ENCODE measurements at regions not wholly inside any gene's neighbourhood (a gene's known extent, or its start where the extent isn't known, plus 50 kb on each side); places are given as distances from the start of the nearest gene placed in this dataset.
"Not testable (repeated sequence)": the region's sequence is repeated elsewhere in the genome, so short reads cannot be mapped to it uniquely, and the experiment has no call there.

DNA sequence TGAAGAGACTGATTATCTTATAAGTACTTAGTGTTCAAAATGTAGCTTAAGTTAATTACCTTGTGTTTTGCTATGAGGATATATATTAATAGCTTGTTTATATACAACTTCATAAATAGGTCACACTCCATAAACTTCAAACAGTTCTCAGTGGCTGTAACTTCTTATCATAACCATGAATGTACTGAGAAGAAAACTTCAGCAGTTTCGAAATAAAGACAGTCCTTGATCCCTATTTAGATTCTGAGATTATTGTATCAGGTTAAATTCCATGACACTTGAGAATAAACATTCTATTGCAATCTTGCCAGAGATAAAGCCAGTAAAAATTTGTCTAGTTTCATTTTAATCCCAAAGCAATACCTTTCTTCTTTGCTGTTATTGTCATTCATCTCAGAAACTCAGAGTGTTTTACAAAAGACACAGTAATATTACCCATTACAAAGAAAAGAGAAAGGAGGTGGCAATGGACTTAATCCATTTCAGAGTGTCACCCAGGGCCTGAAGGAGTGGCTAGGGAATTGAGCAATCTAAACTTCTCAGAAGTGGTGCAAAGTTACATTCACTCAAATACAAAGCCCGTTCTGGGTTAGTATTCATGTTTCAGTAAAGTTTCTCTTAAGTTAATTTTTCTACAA is 403.6 kb downstream of the SEMA3D start:
- DNase-seq (no peak), ATAC-seq (ENCODE audit: poor library complexity) (no peak)
- intact Hi-C loops (cut with DNase I) = no loop called here

DNA sequence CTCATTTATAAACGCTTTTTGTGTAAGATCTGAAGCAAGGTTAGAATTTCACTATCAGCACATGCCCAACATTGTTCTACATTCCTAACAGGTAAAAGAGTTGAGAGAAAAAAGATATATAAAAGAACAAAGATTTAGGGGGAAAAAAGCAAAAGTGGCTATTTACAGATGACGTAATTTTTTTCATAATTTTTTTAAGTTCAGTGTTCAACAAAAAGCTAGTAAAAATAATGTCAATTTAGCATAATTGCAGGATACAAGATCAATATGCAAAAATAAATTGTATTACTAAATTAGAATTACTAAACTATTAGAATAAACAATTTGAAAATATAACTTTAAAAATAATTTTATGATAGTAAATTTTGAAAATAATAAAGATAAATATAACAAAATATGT is 405.0 kb downstream of the SEMA3D start:
- DNase-seq (no peak), ATAC-seq (ENCODE audit: poor library complexity) (no peak)
- intact Hi-C loops (cut with DNase I) = no loop called here

DNA sequence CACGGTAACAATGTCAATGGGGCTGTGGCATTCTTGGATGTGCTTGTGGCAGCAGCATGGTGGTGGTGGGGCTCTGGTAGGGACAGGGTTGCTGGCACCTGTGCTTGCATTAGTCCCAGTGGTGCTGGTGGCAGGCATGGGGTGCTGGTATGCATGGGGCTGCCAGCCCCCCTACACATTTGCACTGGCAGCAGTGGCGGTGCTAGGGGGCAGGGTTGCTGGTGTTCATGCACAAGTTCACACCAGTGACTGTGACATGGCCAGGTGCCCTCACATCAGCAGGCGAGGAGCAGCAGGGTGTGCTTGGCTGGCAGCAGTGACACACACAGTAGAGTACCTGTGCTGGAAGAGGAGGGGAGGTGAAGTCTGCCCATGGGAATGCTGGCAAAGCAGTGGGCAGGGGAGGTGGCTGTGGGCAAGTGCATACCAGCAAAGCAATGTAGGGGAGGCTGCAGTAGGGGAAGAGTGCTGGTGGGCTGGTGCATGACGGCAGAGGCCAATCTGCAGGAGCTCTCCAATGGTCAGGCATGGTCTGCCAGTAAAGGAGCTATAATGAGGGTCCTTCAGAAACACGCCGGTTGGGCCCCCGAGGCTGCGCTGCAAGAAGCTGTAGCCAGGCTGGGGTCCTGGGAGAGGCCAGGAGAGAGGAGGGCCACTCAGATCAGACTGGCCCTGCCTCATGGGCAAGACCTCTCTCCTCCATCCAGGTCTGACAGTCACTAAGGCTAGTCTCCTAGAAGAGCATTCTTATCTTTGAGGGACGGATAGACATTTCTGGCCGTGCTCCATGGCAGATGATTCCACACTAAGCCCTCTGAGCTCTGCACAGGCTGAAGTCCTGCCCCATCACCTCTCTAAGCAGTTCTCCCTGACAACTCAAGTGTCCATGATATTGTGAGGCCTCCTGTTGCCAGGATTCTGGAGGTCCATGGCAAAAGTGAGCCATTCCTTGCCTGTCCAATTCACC is 406.4 kb downstream of the SEMA3D start:
- ATAC-seq (ENCODE audit: poor library complexity) (no peak), DNase-seq (no peak)
- intact Hi-C loops (cut with DNase I) = no loop called here

DNA sequence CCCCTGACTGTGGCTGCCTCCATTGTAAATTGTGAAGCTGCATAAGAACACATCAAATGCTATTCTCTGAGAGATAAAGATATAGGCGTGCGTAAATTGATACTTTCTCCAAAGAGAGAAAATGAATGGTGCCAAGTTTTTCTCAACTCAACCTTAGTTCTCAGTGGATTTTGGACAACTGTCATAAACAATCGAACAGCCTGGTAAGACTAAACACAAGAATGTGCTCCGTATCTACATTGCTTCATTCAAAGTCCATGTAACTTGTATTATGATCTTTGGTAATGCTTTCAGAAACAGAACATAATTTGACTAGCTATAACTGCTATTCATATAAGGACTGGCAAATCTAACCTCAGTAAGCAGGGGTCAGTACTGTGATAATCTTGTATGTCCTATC is 429.1 kb downstream of the SEMA3D start:
- ATAC-seq (ENCODE audit: poor library complexity) (no peak), DNase-seq (no peak)
- intact Hi-C loops (cut with DNase I) = no loop called here

DNA sequence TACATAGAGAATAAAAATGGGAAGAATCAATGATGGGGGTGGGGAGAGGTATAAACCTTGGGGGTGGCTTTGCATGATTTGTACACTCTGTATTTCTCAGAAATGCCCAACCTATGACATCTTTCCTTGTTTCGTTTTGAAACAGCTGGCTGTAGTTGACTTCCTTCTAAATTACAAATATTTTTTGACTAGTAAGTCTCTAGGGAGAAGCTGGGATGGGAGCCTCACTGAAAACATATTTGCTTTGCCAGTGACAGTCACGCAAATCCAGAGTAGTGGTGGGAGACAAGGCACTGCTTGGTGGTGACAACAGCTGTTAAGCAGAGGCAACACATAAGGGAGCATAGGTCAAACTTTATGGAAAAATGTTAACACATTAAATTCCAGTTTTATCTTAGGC is 440.5 kb downstream of the SEMA3D start:
- no peak for DNase-seq
- intact Hi-C loops (cut with DNase I) = no loop called here
- ATAC-seq (ENCODE audit: poor library complexity) = peak; percentile 61

DNA sequence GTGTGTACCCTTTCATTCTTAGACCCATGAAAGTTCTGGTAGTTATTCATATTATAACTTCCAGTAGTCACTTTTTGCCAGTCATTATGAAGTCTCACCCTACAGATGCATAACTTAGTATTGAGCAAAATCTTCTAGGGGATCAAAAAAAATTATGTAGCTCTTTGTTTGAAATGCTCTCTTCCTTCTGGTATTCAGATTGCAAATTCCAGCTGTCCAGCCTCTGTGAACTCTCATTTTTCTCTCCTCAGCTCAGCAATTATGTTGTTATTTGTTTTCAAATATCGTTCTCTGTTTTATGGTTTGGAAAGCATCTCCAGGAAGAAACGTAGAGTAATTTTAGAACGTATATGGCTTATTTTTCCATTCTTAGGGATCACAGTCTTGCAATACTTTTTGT is 442.5 kb downstream of the SEMA3D start:
- DNase-seq (no peak), ATAC-seq (ENCODE audit: poor library complexity) (no peak)
- intact Hi-C loops (cut with DNase I) = no loop called here

DNA sequence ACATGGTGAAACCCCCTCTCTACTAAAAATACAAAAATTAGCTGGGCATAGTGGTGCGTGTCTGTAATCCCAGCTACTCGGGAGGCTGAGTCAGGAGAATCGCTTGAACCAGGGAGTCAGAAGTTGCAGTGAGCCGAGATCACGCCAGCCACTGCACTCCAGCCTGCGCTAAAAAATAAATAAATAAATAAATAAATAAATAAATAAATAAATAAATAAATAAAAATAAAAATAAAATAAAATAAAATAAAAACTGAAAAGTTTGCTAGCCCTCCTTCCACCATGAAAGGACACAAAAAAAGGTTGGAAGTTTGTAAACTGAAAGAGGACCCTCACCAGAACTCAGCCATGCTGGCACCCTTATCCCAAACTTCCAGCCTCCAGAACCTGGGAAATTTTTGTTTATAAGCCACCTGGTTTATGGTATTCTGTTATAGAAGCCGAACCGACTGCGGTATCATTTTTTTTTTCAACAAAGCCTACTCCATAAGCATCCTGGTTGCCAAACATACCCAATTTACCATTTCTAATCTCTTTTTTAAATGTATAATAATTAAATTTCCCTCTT is 448.2 kb downstream of the SEMA3D start:
- DNase-seq = no peak
- intact Hi-C loops (cut with DNase I) = no loop called here
- no peak for ATAC-seq (ENCODE audit: poor library complexity)

DNA sequence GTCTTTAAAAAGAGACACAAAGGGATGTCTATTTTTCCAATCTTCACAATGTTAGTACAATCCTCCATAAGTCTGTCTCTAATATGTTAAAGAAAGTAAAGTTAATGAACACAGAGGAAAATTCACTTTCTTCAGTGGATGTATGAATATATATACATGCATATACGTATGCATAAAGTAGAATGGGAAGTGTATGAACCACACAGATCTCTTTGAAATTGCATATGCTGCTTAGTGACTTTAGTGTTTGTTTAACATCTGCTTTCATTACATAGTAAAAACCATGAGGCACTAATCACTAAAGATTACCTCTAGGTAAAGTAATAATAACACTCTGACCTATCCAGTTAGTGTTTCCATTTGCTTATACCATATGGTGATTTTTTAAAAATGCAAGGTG is 451.2 kb downstream of the SEMA3D start:
- ATAC-seq (ENCODE audit: poor library complexity) (no peak), DNase-seq (no peak)
- intact Hi-C loops (cut with DNase I) = no loop called here

DNA sequence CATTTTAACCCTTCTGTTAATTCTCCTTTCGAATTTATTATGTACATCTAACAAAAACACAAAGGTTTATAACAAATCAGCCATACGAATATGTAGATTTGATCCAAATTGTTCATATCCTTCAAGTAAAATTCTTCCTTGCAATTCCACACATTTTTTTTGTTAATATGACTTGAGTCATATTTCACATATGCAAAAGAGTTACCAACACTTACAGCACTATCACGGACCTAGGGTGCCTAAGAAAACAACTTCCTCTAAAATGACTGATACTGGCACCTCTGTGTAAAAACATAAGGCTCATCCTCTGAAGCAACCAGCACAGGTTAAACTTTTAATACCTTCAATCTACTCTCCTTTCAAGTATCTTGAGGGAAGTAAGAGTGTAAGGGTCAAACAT is 451.8 kb downstream of the SEMA3D start:
- DNase-seq = no peak
- no peak for ATAC-seq (ENCODE audit: poor library complexity)
- intact Hi-C loops (cut with DNase I) = no loop called here

DNA sequence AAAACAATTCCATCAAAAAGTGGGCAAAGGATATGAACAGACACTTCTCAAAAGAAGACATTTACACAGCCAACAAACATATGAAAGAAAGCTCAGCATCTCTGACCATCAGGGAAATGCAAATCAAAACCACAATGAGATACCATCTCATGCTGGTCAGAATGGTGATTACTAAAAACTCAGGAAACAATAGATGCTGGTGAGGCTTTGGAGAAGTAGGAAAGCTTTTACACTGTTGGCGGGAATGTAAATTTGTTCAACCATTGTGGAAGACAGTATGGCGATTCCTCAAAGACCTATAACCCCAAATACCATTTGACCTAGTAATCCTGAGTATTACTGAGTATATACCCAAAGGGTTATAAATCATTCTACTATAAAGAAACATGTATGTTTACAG is 452.9 kb downstream of the SEMA3D start:
- ATAC-seq (ENCODE audit: poor library complexity); DNase-seq; intact Hi-C loops (cut with DNase I): not testable (repeated sequence)

DNA sequence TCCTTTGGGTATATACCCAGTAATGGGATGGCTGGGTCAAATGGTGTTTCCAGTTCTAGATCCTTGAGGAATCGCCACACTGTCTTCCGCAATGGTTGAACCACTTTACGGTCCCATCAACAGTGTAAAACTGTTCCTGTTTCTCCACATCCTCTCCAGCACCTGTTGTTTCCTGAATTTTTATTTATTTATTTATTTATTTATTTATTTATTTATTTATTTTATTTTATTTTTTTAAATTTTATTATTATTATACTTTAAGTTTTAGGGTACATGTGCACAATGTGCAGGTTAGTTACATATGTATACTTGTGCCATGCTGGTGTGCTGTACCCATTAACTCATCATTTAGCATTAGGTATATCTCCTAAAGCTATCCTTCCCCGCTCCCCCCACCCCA is 456.0 kb downstream of the SEMA3D start:
- intact Hi-C loops (cut with DNase I); ATAC-seq (ENCODE audit: poor library complexity): not testable (repeated sequence)

DNA sequence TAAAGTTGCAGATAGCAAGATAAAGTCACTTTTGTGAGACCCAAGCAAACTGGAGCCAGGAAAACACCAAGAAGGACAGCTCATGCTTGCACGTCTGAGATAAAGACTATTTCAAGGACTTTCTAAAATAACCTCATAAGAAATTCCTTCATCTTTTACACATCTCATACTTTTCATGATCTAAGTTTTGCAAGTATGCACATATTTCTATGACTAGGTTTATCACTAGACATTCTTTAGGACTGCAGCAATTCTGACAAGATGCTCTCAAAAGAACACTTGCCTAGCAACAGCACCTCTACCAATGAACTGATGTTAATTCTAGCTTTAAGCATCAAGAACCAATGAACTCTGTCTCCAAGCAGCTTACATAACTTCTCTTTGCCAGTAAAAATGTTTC is 457.6 kb downstream of the SEMA3D start:
- DNase-seq = no peak
- intact Hi-C loops (cut with DNase I) = no loop called here
- ATAC-seq (ENCODE audit: poor library complexity) = no peak

More for the DNA sequence above, 456.0 kb downstream of the SEMA3D start:
- DNase-seq = not testable (repeated sequence)

DNA sequence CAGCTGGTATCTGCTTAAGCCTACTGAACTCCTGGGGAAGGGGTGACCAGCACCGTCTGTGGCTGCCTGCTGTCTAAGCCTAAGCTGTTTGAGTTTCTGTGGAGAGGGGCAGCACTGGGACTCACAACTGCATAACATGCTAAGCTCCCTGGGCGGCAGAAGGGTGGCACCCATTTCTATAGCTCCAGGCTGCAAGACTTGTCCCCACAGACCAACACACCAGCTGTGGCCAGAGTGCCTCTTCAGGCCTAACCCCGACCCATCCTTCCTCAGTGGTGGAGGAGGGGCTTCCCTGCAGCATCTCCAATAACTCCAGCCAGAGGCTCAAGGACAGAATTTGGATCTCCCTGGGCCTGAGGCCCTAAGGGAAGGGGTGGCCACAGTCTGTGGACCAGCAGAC is 464.1 kb downstream of the SEMA3D start:
- no peak for DNase-seq
- intact Hi-C loops (cut with DNase I) = no loop called here

DNA sequence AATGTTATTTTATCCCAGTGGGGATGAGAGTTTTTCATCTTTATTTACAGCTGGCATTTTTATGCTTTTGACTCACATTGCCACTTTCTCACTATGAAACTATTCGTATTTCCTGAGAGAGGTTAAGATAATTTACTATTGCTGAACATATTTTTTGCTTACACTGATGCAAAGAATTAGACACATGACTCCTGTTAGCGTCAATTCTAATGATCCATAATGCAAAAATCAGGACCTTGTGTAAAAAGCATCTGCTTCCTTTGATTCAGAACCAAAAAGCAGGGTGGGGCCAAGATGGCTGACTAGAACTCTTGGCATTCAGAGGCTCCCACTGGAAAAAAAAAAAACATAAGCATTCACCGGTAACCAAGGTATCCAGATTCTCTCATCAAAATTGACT is 464.8 kb downstream of the SEMA3D start:
- intact Hi-C loops (cut with DNase I) = no loop called here

More for the DNA sequence above, 464.1 kb downstream of the SEMA3D start:
- no peak for ATAC-seq (ENCODE audit: poor library complexity)

DNA sequence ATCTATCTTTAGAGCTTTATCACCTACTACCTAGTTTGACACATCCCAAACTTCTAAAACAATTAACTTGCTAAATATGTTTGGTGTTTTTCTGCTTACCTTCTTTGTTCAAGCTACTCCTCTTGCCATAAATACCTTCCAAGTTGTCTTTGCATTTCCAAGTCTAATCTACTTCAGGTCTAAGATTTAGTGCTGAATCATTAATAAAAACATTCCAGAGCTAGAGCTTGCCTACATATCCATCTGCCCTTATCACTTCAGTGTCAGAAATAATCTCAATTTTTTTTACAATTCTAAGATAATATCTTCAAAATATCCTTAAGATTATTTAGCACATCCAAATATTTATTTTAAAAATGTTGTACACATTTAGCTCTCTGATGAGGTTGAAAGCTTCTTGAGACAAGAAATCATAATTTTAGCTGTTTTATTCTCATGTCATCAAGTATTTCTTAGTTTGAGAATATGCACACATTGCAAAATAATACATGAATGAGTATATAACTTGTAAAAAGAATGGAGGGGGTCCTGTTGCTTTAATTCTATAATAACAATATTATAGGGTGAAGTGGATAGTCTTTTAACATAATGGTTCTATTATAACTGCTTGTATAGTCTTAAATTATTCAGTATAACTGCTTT is 466.3 kb downstream of the SEMA3D start:
- intact Hi-C loops (cut with DNase I) = no loop called here

More for the DNA sequence above, 464.8 kb downstream of the SEMA3D start:
- DNase-seq (no peak), ATAC-seq (ENCODE audit: poor library complexity) (no peak)

DNA sequence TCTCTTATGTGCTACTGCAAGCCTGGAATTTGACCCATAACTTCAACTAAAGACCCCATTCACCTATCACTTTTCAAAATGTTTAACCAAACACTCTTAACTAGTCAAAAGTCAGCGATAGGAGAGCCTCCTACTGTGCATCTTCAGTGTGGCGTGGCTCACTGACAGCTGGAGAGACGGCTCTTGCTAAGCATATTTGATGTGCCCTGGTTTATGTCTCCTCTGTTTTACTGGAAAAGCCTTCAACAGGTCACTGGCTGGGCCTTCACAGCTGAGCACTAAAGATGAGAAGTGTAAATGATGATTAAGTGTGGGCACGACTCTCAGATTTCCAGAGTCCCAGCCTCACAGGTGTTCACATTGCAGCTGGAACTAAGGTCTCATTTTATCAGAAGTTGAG is 472.1 kb downstream of the SEMA3D start:
- intact Hi-C loops (cut with DNase I) = no loop called here
- DNase-seq (no peak), ATAC-seq (ENCODE audit: poor library complexity) (no peak)

More for the DNA sequence above, 466.3 kb downstream of the SEMA3D start:
- no peak for DNase-seq
- no peak for ATAC-seq (ENCODE audit: poor library complexity)

DNA sequence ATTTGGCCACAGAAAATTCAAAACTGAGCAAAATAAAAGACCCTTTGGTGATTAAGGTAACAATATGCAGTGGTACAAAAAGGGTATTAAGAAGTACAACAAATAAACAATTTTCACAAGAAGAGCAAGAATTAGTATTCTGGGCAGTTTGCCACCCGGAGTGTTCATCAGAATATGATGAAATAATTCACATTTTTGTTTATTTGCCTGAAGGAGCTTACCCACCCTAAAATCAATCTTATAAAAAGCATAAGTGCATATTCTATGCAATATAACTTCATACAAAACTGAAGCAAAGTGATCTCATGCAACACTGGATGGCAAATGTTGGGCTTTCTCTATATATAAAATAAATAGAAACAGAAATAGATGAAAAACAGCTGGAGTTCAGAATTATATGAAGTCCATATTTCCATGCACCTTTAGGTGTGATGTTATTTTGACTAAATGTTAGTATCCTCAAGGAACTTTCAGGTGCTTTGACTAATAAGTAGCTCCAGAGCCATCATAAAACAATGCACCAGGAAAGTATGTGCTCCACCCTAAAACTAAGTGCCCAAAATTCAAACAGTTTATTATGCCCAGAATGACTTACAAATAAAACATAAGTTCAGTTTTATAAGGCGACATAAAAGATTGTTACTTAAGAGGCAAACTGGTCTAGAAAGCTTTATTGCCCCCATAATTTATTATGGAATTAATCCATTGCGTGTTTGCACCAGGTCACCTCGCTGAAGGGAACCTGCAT is 474.3 kb downstream of the SEMA3D start:
- intact Hi-C loops (cut with DNase I) = no loop called here
- DNase-seq (no peak), ATAC-seq (ENCODE audit: poor library complexity) (no peak)

DNA sequence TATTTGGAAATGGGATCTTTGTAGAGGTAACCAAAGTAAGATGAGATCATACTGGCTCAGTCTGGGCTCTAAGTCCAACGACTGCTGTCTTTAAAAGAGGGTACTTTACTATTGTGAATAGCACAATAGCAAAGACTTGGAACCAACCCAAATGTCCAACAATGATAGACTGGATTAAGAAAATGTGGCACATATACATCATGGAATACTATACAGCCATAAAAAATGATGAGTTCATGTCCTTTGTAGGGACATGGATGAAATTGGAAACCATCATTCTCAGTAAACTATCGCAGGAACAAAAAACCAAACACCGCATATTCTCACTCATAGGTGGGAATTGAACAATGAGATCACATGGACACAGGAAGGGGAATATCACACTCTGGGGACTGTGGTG is 476.3 kb downstream of the SEMA3D start:
- DNase-seq; intact Hi-C loops (cut with DNase I); ATAC-seq (ENCODE audit: poor library complexity): not testable (repeated sequence)

DNA sequence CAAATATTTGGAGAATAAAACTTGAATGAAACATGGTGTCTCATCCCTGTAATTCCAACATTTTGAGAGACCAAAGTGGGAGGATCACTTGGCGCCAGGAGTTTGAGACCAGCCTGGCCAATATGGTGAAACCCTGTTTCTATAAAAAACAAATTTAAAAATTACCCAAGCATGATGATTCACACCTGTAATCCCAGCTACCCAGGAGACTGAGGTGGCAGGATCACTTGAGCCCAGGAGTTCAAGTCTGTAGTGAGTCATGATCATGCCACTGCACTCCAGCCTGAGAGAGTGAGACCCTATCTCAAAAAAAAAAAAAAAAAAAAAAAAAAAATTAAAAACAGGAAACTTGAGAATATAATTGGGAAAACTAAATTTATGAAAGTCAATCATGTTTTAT is 481.1 kb downstream of the SEMA3D start:
- intact Hi-C loops (cut with DNase I) = no loop called here
- ATAC-seq (ENCODE audit: poor library complexity) = no peak
- DNase-seq = no peak
